ENCODE measurements at regions not wholly inside any gene's neighbourhood (a gene's known extent, or its start where the extent isn't known, plus 50 kb on each side); places are given as distances from the start of the nearest gene placed in this dataset.

- no peak for DNase-seq
Measured at GRCh38 chr1:5565281-5566125, 426.7 kb downstream of the NPHP4 start.

DNA sequence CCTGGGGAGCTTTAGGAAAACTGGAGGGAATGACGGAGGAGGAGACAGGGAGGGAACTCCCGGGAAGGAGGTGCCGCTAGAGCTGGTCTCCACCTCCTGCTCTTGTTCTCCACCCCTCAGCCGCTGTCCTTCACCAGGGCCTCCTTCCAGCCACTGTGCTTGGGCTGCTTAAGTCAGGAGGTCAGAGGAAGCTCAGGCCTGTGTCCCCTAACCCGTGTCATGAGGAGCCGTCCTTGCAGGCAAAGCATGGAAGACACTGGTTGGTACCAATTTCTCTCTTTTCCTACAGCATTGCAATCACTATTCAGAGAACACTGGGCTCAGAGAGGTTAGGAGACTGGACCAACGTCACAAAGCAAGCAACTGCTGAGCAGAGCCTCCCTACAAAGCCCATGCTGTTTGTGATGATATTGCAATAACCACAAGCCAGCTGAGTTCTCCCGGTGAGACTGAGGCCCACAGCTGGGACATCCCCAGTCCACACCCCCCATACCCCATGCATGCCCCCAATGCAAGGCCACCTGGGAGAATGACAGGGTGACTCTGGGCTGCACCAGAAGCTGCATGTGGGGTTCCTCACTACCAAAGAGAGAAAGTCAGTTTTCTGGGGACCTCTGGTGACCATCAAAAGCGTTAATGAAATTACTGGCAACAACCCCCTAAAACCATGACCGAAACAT lies 427.5 kb downstream of the NPHP4 start:
- no peak for DNase-seq

DNA sequence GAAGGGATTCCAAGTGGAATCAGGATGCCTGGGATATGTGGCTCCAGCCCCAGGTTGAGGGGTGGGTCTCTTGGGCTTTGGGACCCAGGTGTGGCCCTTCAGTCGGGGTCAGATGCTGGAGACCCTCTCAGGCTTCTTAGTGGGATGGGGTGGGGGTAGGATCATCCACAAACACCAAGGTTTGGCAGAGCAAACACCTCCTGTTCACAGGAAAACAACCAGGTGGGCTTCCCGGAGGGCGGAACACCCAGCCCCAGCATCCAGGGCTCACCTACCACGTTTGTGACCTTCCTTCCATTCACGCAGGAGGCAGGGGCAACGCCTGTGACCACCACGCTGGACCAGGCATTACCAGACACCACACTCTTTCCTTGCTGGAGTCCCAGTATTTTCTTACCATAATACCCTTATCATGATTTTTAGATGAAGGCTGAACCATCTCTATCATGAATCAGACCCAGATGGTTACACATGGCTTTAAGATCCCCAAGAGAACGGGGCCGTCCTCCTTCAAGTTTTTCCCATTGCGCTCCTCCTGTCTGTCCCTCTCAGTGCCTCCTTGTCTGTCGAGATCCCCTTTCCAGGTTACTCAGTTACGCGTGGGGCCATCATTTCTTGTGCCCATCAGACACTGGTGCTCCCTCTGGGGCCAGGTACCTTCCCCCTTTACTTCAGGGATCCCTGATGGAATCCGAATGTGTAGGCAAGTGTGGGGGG lies 428.2 kb downstream of the NPHP4 start:
- DNase-seq, result no peak

DNA sequence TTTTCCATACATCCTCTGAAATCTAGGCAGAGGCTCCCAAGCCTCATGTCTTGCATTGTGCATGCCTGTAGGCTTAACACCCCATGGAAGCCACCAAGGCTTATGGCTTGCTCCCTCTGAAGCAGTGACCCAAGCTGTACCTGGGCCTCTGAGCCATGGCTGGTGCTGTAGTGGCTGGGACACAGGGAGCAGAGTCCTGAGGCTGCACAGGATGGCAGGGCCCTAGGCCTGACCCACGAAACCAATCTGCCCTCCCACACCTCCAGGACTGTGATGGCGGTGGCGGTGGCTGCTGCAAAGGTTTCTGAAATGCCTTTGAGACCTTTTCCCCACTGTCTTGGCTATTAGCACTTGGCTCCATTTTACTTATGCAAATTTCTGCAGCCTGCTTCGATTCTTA lies 429.5 kb downstream of the NPHP4 start:
- DNase-seq, result no peak

- no peak for DNase-seq
Measured at GRCh38 chr1:5562331-5562730, 429.9 kb downstream of the NPHP4 start.

DNA sequence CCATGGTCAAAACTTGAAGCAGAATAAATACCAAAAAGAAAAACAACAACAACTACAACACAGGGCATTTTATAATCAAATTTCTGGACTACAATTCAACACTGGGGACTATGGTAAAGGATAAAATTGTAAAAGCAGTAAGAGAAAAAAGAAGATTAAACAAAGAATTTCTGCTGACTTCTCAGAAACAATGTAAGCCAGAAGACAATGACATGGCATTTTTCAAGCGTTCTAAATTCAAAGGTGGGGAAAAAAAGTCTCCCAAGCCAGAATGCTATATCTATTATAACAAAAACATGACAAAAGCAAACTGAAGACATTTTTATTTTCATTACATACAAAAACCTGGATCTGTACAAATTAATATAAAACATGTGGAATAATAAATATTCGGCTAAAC lies 433.1 kb downstream of the NPHP4 start:
- no peak for DNase-seq

DNA sequence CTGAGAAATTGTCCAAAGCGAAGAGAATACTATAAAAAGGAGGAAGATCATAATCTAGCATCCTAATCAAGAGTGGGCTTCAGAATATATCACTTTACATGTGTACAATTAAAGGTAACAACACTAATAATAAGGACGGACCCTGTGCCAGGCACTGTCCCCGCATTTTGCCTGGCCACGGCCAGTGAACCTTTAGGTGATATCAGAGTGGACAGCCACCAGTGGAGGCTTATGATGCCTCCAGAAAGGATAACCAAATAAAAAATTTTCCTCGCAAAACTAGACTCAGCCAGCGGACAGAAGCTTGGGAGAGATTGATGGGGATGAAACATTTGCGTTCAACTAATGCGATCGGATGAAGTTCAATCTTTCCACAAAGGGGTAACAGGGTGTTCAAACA lies 436.4 kb downstream of the NPHP4 start:
- no peak for DNase-seq

- no peak for DNase-seq
Measured at GRCh38 chr1:5554784-5555183, 437.4 kb downstream of the NPHP4 start.

GRCh38 chr1:5554111-5554510 lies 438.1 kb downstream of the NPHP4 start:
- DNase-seq, result no peak

GRCh38 chr1:5552787-5553484 lies 439.3 kb downstream of the NPHP4 start:
- no peak for DNase-seq

GRCh38 chr1:5551274-5551975 lies 440.8 kb downstream of the NPHP4 start:
- DNase-seq, result no peak

- no peak for DNase-seq
Measured at GRCh38 chr1:5548266-5548665, 444.0 kb downstream of the NPHP4 start.

GRCh38 chr1:5543235-5543634 lies 449.0 kb downstream of the NPHP4 start:
- no peak for DNase-seq

GRCh38 chr1:5532811-5533210 lies 459.4 kb downstream of the NPHP4 start:
- no peak for DNase-seq

DNA sequence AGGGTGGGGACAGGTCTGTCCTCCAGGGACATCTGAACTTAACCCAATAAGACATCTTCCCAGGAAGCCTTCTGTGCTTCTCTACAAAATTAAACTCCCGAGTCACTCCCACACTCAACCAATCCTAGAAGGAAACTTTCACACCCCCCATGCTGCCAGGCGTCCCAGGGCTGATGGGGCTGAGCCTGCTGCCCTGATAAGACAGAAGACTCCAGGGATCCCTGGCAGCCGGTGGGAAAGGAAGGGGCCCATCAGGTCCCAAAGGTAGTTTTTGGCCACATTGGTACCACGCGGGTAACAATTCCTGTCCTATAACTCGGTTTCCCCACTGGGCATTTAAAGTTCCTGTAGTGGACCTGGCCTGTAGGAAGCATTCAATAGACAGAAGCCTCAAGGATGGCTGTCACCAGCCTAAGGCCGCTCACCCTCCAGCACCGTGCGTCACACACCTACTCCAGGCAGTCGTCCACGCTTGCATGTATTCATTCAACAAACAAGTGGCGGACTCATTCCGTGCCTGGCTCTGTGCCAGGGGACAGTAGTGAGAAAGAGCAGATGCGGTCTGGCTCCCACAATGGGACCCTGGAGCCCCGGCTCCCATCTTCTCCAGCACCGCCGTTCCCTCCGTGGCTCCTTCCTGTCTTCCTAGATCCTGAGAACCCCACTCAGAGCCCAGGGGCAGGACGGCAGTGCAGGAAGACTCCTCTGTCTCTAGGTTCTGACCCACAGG lies 465.2 kb downstream of the NPHP4 start:
- DNase-seq, result no peak

- DNase-seq, result no peak
Measured at GRCh38 chr1:5526385-5526750, 465.9 kb downstream of the NPHP4 start.

DNA sequence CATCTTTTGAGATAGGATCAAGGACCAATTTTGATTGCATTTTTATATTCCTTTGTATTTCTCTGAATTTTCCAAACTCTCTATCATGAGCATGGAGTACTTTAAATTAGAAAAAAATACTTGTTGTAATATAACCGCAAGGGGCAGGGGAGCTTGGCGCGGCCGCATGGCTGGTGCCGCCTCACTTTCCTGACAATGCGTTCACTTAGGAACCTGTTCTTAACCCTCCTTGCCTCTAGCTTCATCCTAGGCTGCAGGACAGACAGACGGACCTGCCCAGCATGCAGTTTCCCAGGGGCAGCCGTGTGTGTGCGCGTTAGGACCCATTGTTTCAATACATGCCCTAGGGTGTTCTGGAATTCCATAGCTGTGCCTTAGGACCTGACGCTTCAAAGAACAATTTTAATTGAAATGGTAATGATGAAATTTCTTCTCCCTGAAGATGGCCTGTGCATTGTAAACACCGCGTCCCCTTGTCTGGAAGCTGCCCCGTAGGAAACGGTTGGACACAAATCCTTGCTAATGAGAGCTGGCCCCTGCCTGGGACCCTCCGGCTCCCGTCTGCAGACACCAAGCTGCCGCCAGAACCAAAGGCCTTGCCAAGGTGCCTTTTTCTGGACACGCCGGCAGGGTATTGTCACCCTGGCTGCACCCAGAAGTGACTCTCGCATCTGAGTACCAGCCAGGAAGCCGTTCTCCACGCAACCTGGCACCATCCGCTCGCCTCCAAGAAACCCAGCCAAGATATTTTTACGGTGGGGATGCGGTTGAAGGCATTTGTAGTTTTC lies 466.4 kb downstream of the NPHP4 start:
- DNase-seq, result no peak

DNA sequence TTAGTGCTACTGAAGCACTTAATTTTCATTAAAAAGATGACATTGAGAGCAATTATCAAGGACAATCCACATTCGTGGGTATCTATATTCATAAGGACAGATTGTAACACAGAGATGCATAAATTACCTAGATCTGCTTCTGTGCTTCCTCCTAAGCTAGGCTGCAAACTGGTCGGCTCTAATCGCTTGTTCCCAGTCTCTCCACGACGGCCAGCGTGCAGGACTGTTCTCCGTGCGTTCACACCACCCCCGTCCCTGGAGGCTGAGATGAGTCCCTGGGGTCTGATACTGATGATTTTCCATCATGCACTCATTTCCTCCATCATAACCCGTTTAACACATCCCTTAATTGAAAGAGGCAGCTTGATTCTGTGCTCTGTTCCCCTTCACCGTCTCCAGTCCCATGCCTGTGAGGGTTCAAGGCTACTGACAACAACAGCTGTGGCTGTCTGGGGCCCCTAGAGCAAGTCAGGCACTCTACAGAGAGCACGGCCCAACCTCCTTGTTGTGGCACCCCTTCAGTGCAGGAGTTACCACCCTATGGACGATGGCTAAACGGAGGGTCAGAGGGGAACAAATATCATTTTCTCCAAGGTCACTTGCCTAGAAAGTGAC lies 469.6 kb downstream of the NPHP4 start:
- no peak for DNase-seq

DNA sequence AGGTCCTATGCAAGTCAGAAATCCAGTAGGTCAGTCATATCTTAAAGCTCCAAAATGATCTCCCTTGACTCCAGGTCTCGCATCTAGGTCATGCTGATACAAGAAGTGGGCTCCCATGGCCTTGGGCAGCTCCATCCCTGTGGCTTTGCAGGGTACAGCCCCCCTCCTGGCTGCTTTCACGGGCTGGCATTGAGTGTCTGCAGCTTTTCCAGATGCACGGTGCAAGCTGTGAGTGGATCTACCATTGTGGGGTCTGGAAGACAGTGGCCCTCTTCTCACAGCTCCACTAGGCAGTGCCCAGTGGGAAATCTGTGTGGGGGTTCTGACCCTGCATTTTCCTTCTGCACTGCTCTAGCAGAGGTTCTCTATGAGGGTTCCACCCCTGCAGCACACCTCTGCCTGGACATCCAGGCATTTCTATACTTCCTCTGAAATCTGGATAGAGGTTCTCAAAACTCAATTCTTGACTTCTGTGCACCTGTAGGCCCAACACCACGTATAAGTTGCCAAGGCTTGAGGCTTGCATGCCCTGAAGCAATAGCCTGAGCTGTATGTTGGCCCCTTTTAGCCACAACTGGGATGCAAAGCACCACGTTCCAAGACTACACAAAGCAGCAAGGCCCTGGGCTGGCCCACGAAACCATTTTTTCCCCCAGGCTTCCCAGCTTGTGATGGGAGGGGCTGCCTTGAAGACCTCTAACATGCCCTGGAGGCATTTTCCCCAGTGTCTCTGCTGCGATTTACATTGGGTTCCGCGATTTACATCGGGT lies 472.7 kb downstream of the NPHP4 start:
- no peak for DNase-seq

Data from right kidney (tissue), 1 donor.